Transverse colon (tissue), 4 donors: ENCODE measurements at regions not wholly inside any gene's neighbourhood (a gene's known extent, or its start where the extent isn't known, plus 50 kb on each side); places are given as distances from the start of the nearest gene placed in this dataset.
"Not testable (repeated sequence)": the region's sequence is repeated elsewhere in the genome, so short reads cannot be mapped to it uniquely, and the experiment has no call there.

Experiments
- CTCF ChIP-seq, 5 experiments: fragments of 200-600 bp in 3 of 5; fragments of 450-650 bp in 2 of 5; sonication (generic) in 3 of 5; IDR thresholded peaks; 1 replicate in 2 of 5; 2 replicates in 3 of 5; pipeline ENCODE4 v1.5.1; 2016 to 2017; ENCODE audit warnings: antibody characterized with exemption in 5 of 5, inconsistent platforms in 3 of 5, mild to moderate bottlenecking in 2 of 5, moderate library complexity in 1 of 5
- POLR2A ChIP-seq: fragments of 450-650 bp; IDR thresholded peaks from one replicate; pipeline ENCODE4 v1.6.1; 2016; ENCODE audit warnings: antibody characterized with exemption, mild to moderate bottlenecking, moderate library complexity
- POLR2AphosphoS5 ChIP-seq, 3 donors: sonication (generic); formaldehyde crosslinking; IDR thresholded peaks; one replicate each; pipeline ENCODE4 v1.6.1; 2016; ENCODE audit warnings: antibody characterized with exemption in 3 of 3

- TF ChIP-seq POLR2A; CTCF (IDR thresholded peaks at IDR 0.05); POLR2AphosphoS5 (IDR thresholded peaks at IDR 0.05): not testable (repeated sequence)
Observed at GRCh38 chr4:43659547-43659946, 767.0 kb downstream of the GRXCR1 start.
